ENCODE measurements at regions not wholly inside any gene's neighbourhood (a gene's known extent, or its start where the extent isn't known, plus 50 kb on each side); places are given as distances from the start of the nearest gene placed in this dataset.

- no peak for DNase-seq (ENCODE audit: low read depth)
These were observed 118.4 kb upstream of the SLC7A1 start for GRCh38 chr13:29713839-29714238.

GRCh38 chr13:29711776-29712175 lies 116.3 kb upstream of the SLC7A1 start:
- no peak for DNase-seq (ENCODE audit: low read depth)

GRCh38 chr13:29710511-29710910 lies 115.0 kb upstream of the SLC7A1 start:
- no peak for DNase-seq (ENCODE audit: low read depth)

GRCh38 chr13:29709407-29710069 lies 114.0 kb upstream of the SLC7A1 start:
- no peak for DNase-seq (ENCODE audit: low read depth)

- DNase-seq (ENCODE audit: low read depth), result peak; percentile 23
These were observed 112.5 kb upstream of the SLC7A1 start for GRCh38 chr13:29707876-29708543.

GRCh38 chr13:29706923-29707322 lies 111.4 kb upstream of the SLC7A1 start:
- DNase-seq (ENCODE audit: low read depth), result no peak

- DNase-seq (ENCODE audit: low read depth), result no peak
These were observed 109.2 kb upstream of the SLC7A1 start for GRCh38 chr13:29704648-29705047.

- DNase-seq (ENCODE audit: low read depth), result no peak
These were observed 107.9 kb upstream of the SLC7A1 start for GRCh38 chr13:29703421-29703820.

GRCh38 chr13:29702912-29703351 lies 107.4 kb upstream of the SLC7A1 start:
- peak; percentile 49 for DNase-seq (ENCODE audit: low read depth)

- no peak for DNase-seq (ENCODE audit: low read depth)
These were observed 102.6 kb upstream of the SLC7A1 start for GRCh38 chr13:29698106-29698505.

GRCh38 chr13:29696606-29697005 lies 101.1 kb upstream of the SLC7A1 start:
- DNase-seq (ENCODE audit: low read depth), result no peak

- no peak for DNase-seq (ENCODE audit: low read depth)
These were observed 97.9 kb upstream of the SLC7A1 start for GRCh38 chr13:29693275-29693945.

GRCh38 chr13:29689548-29689947 lies 94.1 kb upstream of the SLC7A1 start:
- no peak for DNase-seq (ENCODE audit: low read depth)

- DNase-seq (ENCODE audit: low read depth), result no peak
These were observed 92.7 kb upstream of the SLC7A1 start for GRCh38 chr13:29688193-29688592.

GRCh38 chr13:29684441-29684840 lies 89.0 kb upstream of the SLC7A1 start:
- DNase-seq (ENCODE audit: low read depth), result no peak

GRCh38 chr13:29683041-29683440 lies 87.6 kb upstream of the SLC7A1 start:
- DNase-seq (ENCODE audit: low read depth), result no peak

- DNase-seq (ENCODE audit: low read depth), result no peak
These were observed 86.4 kb upstream of the SLC7A1 start for GRCh38 chr13:29681864-29682263.

GRCh38 chr13:29679396-29680053 lies 84.0 kb upstream of the SLC7A1 start:
- DNase-seq (ENCODE audit: low read depth), result no peak

GRCh38 chr13:29677627-29678026 lies 82.1 kb upstream of the SLC7A1 start:
- DNase-seq (ENCODE audit: low read depth), result no peak

- DNase-seq (ENCODE audit: low read depth), result no peak
These were observed 81.5 kb upstream of the SLC7A1 start for GRCh38 chr13:29676941-29677452.

- no peak for DNase-seq (ENCODE audit: low read depth)
These were observed 81.0 kb upstream of the SLC7A1 start for GRCh38 chr13:29676535-29676934.

GRCh38 chr13:29674532-29674931 lies 79.0 kb upstream of the SLC7A1 start:
- DNase-seq (ENCODE audit: low read depth), result no peak

- DNase-seq (ENCODE audit: low read depth), result no peak
These were observed 69.1 kb upstream of the SLC7A1 start for GRCh38 chr13:29664591-29664990.

Data from fibroblast of the conjunctiva (primary cell).